Osteocyte (in vitro differentiated cells): ENCODE measurements at regions not wholly inside any gene's neighbourhood (a gene's known extent, or its start where the extent isn't known, plus 50 kb on each side); places are given as distances from the start of the nearest gene placed in this dataset.

Experiments used
- DNase-seq: peaks from one replicate; pipeline ENCODE4 v3.0.0; 2021; ENCODE audit warnings: mixed read lengths; ENCODE audit not compliant: unreplicated experiment; ENCODE audit errors: extremely low spot score
- H3K27ac Mint-ChIP-seq: one replicate; pipeline ENCODE4 v1.8.0; 2021; ENCODE audit warnings: mild to moderate bottlenecking, mixed read lengths; ENCODE audit not compliant: unreplicated experiment
- H3K27me3 Mint-ChIP-seq: one replicate; pipeline ENCODE4 v1.8.0; 2021; ENCODE audit warnings: mixed read lengths; ENCODE audit not compliant: unreplicated experiment
- H3K36me3 Mint-ChIP-seq: one replicate; pipeline ENCODE4 v1.8.0; 2021; ENCODE audit warnings: mixed read lengths; ENCODE audit not compliant: unreplicated experiment
- H3K4me1 Mint-ChIP-seq: one replicate; pipeline ENCODE4 v1.8.0; 2021; ENCODE audit warnings: mixed read lengths; ENCODE audit not compliant: unreplicated experiment
- H3K4me3 Mint-ChIP-seq: one replicate; pipeline ENCODE4 v1.8.0; 2021; ENCODE audit warnings: mild to moderate bottlenecking, moderate library complexity, mixed read lengths; ENCODE audit not compliant: unreplicated experiment
- H3K9me3 Mint-ChIP-seq: one replicate; pipeline ENCODE4 v1.8.0; 2021; ENCODE audit warnings: mixed read lengths; ENCODE audit not compliant: unreplicated experiment
- CTCF ChIP-seq: fragments of 200-600 bp; sonication (generic); IDR thresholded peaks from 2 replicates; pipeline ENCODE4 v1.5.0; 2021; ENCODE audit warnings: antibody characterized with exemption, mild to moderate bottlenecking, moderate library complexity

DNA sequence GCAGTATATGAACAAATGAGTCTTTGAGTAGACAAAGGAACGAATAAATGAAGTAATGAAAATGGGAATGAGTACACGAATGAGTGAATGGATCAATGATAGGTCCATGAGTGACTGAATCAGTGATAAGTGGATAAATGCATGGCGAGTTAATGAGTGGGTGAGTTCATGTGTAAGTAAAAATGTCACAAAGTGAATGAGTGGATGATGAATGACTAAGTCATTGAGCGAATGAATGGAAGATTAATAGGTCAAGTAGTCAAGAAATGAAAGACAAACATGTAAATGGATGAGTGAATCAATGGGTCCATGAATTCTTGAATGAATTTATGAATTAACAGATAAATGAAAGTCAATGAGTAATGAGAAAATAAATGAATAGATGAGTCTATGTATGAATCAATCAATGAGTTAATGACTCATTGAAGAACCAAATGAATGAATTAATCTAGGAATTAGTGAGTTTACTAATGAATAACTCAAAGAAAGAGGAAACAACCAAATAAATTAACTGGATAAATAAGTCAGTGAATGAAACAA, 97.3 kb upstream of the RTL1 start:
- Mint-ChIP-seq H3K27ac (no peak overlapping the region), H3K36me3 (no peaks in the 10 kb centered on the region), H3K27me3 (no peaks in the 10 kb centered on the region), H3K9me3 (peaks cover 13% of the 10 kb centered on the region), H3K4me3 (no peak overlapping the region), H3K4me1 (peaks cover 15% of the 10 kb centered on the region)
- DNase-seq, result no peak
- TF ChIP-seq CTCF, result no peak

- Mint-ChIP-seq H3K27me3 (no peaks in the 10 kb centered on the region), H3K9me3 (peaks cover 9% of the 10 kb centered on the region), H3K4me1 (peaks cover 18% of the 10 kb centered on the region), H3K27ac (no peak overlapping the region), H3K36me3 (no peaks in the 10 kb centered on the region), H3K4me3 (no peak overlapping the region)
- TF ChIP-seq CTCF, result no peak
- no peak for DNase-seq
Measured at GRCh38 chr14:101001311-101002069, 98.0 kb upstream of the RTL1 start.

GRCh38 chr14:101002738-101003137, 99.2 kb upstream of the RTL1 start:
- TF ChIP-seq CTCF, result no peak
- Mint-ChIP-seq H3K9me3 (peaks cover 7% of the 10 kb centered on the region), H3K4me1 (peaks cover 18% of the 10 kb centered on the region), H3K4me3 (no peak overlapping the region), H3K27ac (no peak overlapping the region), H3K27me3 (no peaks in the 10 kb centered on the region), H3K36me3 (no peaks in the 10 kb centered on the region)
- no peak for DNase-seq

- peak; percentile 74 for DNase-seq
- H3K36me3 Mint-ChIP-seq, result no peaks in the 10 kb centered on the region
- no peak overlapping the region for H3K4me3 Mint-ChIP-seq
- peaks cover 21% of the 10 kb centered on the region for H3K4me1 Mint-ChIP-seq
- no peak overlapping the region for H3K27ac Mint-ChIP-seq
- H3K27me3 Mint-ChIP-seq, result no peaks in the 10 kb centered on the region
- peaks cover 7% of the 10 kb centered on the region for H3K9me3 Mint-ChIP-seq
- no peak for TF ChIP-seq CTCF
Measured at GRCh38 chr14:101004176-101004575, 100.7 kb upstream of the RTL1 start.

- DNase-seq, result no peak
- H3K27ac Mint-ChIP-seq, result peak overlapping the region; percentile 31
Measured at GRCh38 chr14:101004954-101005353, 101.4 kb upstream of the RTL1 start.

More at GRCh38 chr14:101004954-101005353, 101.4 kb upstream of the RTL1 start:
- TF ChIP-seq CTCF, result no peak
- Mint-ChIP-seq H3K27me3 (no peaks in the 10 kb centered on the region), H3K9me3 (peaks cover 7% of the 10 kb centered on the region), H3K4me1 (peaks cover 21% of the 10 kb centered on the region), H3K36me3 (no peaks in the 10 kb centered on the region), H3K4me3 (no peak overlapping the region)
